ENCODE measurements at regions not wholly inside any gene's neighbourhood (a gene's known extent, or its start where the extent isn't known, plus 50 kb on each side); places are given as distances from the start of the nearest gene placed in this dataset.

DNA sequence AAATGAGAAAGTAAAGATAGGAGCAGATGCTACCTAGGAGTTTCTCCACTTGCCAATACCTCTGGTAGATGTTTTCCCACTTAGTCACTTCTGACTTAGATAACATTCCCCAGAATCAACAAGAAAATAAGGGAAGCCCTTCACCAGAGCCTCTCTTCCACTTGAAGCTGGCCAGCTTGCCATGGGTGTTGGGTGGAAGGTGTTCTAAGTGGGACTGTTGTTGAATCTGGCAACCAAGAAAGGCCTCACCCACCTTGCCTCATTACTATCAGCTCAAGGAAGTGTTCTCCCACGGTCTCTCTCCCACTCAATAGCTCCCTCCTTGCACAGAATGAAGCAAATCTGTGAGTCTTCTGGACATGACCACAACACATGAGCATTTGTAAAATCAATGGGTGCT, 100.4 kb upstream of the REG3A start:
- TF ChIP-seq CTCF (IDR thresholded peaks at IDR 0.05; ENCODE audit: insufficient read depth, low read length) (no peak), GABPA (IDR thresholded peaks at IDR 0.05; ENCODE audit: low read depth) (no peak), POLR2AphosphoS5 (IDR thresholded peaks at IDR 0.05; ENCODE audit: low read depth) (no peak), SPI1 (IDR thresholded peaks at IDR 0.05; ENCODE audit: borderline replicate concordance, low read depth) (no peak)
- TF ChIP-seq, protein P1, sequence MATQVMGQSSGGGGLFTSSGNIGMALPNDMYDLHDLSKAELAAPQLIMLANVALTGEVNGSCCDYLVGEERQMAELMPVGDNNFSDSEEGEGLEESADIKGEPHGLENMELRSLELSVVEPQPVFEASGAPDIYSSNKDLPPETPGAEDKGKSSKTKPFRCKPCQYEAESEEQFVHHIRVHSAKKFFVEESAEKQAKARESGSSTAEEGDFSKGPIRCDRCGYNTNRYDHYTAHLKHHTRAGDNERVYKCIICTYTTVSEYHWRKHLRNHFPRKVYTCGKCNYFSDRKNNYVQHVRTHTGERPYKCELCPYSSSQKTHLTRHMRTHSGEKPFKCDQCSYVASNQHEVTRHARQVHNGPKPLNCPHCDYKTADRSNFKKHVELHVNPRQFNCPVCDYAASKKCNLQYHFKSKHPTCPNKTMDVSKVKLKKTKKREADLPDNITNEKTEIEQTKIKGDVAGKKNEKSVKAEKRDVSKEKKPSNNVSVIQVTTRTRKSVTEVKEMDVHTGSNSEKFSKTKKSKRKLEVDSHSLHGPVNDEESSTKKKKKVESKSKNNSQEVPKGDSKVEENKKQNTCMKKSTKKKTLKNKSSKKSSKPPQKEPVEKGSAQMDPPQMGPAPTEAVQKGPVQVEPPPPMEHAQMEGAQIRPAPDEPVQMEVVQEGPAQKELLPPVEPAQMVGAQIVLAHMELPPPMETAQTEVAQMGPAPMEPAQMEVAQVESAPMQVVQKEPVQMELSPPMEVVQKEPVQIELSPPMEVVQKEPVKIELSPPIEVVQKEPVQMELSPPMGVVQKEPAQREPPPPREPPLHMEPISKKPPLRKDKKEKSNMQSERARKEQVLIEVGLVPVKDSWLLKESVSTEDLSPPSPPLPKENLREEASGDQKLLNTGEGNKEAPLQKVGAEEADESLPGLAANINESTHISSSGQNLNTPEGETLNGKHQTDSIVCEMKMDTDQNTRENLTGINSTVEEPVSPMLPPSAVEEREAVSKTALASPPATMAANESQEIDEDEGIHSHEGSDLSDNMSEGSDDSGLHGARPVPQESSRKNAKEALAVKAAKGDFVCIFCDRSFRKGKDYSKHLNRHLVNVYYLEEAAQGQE (IDR thresholded peaks at IDR 0.05; ENCODE audit: insufficient replicate concordance, low read depth) = no peak
